ENCODE measurements at regions not wholly inside any gene's neighbourhood (a gene's known extent, or its start where the extent isn't known, plus 50 kb on each side); places are given as distances from the start of the nearest gene placed in this dataset.

DNA sequence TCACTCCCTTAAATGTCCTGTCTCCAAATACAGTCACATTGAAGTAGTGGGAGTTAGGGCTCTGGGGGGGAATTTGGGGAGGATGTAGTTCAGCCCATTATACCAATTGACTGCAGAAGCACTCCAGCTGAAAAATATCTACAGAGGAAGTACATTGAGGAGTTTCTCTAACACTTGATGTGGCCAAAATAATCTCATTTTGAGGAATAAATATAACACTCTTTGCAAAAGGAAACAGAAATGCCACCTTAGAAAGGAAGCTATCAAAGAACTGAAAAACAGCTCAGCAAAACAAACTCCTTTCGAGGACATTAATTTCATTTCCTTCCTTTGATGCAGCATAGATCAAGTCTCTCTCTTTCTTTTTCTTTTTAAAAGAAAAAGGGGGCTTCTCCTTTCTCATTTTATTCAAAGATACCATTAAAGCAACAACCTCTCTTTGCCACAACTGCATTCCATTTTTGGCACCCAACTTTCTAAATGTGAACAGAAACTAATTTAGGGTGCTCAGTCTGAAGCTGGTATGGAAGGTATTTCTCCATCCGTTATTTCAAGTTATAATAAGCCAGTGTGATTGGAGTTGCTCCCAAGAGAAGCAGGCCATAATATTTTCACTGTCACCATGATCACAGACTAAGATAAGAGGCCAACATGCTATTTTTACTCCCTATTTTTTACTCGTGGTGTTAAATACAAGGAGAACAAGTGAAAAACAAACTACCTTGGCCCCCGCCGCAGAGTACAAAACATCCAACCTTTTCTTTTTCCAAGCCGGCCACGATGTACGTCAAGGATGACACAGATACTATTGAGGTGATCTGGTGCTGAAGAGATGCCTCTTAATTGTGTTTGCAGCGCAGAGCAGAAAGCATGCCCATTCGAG is 230.4 kb upstream of the GATB start:
- Histone ChIP-seq H3K4me3 (no peak overlapping the region), H3K36me3 (no peaks in the 10 kb centered on the region), H3K9me3 (no peaks in the 10 kb centered on the region), H3K27ac (no peak overlapping the region), H3K4me1 (no peaks in the 10 kb centered on the region), H3K27me3 (no peaks in the 10 kb centered on the region)
- no peak for TF ChIP-seq POLR2A (IDR thresholded peaks at IDR 0.05)
- TF ChIP-seq, protein P1, sequence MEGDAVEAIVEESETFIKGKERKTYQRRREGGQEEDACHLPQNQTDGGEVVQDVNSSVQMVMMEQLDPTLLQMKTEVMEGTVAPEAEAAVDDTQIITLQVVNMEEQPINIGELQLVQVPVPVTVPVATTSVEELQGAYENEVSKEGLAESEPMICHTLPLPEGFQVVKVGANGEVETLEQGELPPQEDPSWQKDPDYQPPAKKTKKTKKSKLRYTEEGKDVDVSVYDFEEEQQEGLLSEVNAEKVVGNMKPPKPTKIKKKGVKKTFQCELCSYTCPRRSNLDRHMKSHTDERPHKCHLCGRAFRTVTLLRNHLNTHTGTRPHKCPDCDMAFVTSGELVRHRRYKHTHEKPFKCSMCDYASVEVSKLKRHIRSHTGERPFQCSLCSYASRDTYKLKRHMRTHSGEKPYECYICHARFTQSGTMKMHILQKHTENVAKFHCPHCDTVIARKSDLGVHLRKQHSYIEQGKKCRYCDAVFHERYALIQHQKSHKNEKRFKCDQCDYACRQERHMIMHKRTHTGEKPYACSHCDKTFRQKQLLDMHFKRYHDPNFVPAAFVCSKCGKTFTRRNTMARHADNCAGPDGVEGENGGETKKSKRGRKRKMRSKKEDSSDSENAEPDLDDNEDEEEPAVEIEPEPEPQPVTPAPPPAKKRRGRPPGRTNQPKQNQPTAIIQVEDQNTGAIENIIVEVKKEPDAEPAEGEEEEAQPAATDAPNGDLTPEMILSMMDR (IDR thresholded peaks at IDR 0.05) = no peak
- intact Hi-C loops (cut with DNase I; ENCODE audit: low total_unique reads) = no loop called here
- DNase-seq = no peak

DNA sequence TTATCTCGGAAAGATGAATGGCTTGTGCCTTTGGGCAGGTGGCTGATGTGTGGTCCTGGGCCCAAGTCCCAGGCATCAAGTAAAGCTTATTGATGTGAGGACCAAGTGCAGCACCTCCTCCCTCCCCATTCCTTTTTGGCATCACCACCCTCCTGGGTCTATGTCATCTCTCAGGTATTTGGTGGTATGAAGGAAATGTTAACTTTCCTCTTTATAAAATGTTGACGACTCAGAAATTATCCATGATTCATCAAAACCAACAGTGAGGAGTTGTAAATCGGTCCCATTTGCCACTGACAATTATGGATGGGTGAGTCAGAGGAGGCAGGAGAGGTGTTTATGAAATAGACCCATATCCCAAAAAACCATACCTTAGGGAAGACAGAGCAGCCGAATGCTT is 229.4 kb upstream of the GATB start:
- H3K27me3 ChIP-seq = no peaks in the 10 kb centered on the region
- H3K4me3 ChIP-seq = no peak overlapping the region
- TF ChIP-seq, protein P1 (IDR thresholded peaks at IDR 0.05) = no peak
- no peak for TF ChIP-seq POLR2A (IDR thresholded peaks at IDR 0.05)
- DNase-seq = no peak
- no peaks in the 10 kb centered on the region for H3K36me3 ChIP-seq
- H3K9me3 ChIP-seq = no peaks in the 10 kb centered on the region
- intact Hi-C loops (cut with DNase I; ENCODE audit: low total_unique reads) = no loop called here
- H3K27ac ChIP-seq = no peak overlapping the region
- no peaks in the 10 kb centered on the region for H3K4me1 ChIP-seq

DNA sequence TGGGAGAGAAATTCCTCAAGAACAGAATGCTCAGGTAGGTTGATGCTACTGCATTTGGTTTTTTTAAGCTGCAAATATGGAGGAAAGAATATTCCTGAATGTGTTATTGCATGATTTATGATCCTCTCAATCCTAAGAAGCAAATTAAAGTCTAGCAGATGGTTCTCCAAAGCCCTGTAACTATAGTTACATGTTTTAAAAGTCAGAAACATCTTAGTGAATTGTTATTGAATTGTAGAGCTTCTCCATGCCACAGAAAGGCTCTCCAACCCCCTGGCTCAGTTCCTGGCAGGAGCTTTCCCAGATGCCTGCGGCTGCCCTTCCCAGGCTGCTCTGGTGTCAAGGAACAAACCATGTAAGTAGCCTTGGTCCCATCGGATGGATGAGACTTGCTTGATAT is 227.8 kb upstream of the GATB start:
- intact Hi-C loops (cut with DNase I; ENCODE audit: low total_unique reads) = no loop called here
- no peak for DNase-seq
- TF ChIP-seq POLR2A (IDR thresholded peaks at IDR 0.05) = no peak
- TF ChIP-seq, protein P1 (IDR thresholded peaks at IDR 0.05) = no peak
- Histone ChIP-seq H3K4me3 (no peak overlapping the region), H3K27ac (no peak overlapping the region), H3K9me3 (no peaks in the 10 kb centered on the region), H3K27me3 (no peaks in the 10 kb centered on the region), H3K36me3 (no peaks in the 10 kb centered on the region), H3K4me1 (no peaks in the 10 kb centered on the region)

DNA sequence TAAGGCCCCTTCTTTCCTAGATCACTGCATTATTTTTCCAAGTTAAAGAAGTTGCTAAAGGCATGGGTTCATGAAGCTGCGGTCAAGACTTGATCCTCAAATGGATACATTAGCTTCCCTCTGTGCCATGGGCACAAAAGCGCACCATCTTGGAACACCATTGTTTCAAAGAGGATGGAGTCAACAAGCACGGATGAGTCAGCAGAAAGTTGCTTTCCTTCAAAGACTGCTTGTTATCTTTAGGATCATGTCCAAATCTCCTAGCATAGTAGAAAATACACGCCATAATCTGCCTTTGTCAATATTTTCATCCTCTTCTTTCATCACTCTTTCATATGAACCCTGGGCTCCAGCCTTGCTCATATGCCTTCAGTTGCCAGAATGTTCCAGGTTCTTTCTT is 226.8 kb upstream of the GATB start:
- H3K36me3 ChIP-seq = no peaks in the 10 kb centered on the region
- TF ChIP-seq, protein P1 (IDR thresholded peaks at IDR 0.05) = no peak
- TF ChIP-seq POLR2A (IDR thresholded peaks at IDR 0.05) = no peak
- no peaks in the 10 kb centered on the region for H3K4me1 ChIP-seq
- H3K9me3 ChIP-seq = no peaks in the 10 kb centered on the region
- H3K27ac ChIP-seq = no peak overlapping the region
- no peak for DNase-seq
- H3K27me3 ChIP-seq = no peaks in the 10 kb centered on the region
- H3K4me3 ChIP-seq = no peak overlapping the region
- intact Hi-C loops (cut with DNase I; ENCODE audit: low total_unique reads) = no loop called here

DNA sequence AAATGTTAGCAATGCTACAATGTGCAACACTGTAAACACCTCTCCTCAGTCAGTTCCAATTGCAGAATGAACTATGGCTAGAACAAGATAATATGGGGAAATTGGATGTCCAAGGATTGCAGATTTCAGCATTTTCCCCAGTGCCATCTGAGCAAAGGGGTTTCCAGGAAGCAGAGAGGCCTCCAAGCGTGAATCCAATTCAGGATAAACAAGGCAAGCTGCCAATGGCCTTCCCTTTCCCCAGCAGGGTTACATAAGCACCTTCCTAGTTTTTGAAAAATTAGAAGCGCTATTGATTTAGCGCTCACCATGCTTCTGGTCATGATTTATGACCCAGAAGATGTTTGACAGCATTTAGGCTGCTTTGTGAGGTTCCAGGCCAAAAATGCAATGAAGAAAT is 223.0 kb upstream of the GATB start:
- Histone ChIP-seq H3K36me3 (no peaks in the 10 kb centered on the region), H3K27me3 (no peaks in the 10 kb centered on the region), H3K4me1 (no peaks in the 10 kb centered on the region), H3K27ac (no peak overlapping the region), H3K4me3 (no peak overlapping the region), H3K9me3 (no peaks in the 10 kb centered on the region)
- intact Hi-C loops (cut with DNase I; ENCODE audit: low total_unique reads) = no loop called here
- no peak for TF ChIP-seq POLR2A (IDR thresholded peaks at IDR 0.05)
- TF ChIP-seq, protein P1 (IDR thresholded peaks at IDR 0.05) = no peak
- DNase-seq = no peak
